ENCODE measurements at regions not wholly inside any gene's neighbourhood (a gene's known extent, or its start where the extent isn't known, plus 50 kb on each side); places are given as distances from the start of the nearest gene placed in this dataset.

DNA sequence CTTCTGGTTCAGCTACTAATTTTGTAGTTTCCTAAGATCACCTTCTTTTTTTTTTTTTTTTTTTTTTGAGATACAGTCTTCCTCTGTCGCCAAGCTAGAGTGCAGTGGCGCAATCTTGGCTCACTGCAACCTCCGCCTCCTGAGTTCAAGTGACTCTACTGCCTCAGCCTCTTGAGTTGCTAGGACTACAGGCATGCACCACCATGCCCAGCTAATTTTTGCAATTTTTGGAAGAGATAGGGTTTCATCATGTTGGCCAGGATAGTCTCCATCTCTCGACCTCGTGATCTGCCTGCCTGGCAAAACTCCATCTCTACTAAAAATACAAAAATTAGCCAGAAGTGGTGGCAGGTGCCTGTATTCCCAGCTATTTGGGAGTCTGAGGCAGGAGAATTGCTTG is 301.5 kb upstream of the TFPI start:
- Histone ChIP-seq H3K4me3 (no peak overlapping the region), H3K27me3 (no peaks in the 10 kb centered on the region), H3K9me3 (no peaks in the 10 kb centered on the region), H3K36me3 (no peaks in the 10 kb centered on the region), H3K4me1 (no peaks in the 10 kb centered on the region), H3K27ac (no peak overlapping the region)
- ATAC-seq (no peak), DNase-seq (no peak)
- TF ChIP-seq, protein P1, sequence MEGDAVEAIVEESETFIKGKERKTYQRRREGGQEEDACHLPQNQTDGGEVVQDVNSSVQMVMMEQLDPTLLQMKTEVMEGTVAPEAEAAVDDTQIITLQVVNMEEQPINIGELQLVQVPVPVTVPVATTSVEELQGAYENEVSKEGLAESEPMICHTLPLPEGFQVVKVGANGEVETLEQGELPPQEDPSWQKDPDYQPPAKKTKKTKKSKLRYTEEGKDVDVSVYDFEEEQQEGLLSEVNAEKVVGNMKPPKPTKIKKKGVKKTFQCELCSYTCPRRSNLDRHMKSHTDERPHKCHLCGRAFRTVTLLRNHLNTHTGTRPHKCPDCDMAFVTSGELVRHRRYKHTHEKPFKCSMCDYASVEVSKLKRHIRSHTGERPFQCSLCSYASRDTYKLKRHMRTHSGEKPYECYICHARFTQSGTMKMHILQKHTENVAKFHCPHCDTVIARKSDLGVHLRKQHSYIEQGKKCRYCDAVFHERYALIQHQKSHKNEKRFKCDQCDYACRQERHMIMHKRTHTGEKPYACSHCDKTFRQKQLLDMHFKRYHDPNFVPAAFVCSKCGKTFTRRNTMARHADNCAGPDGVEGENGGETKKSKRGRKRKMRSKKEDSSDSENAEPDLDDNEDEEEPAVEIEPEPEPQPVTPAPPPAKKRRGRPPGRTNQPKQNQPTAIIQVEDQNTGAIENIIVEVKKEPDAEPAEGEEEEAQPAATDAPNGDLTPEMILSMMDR (IDR thresholded peaks at IDR 0.05): no peak
- intact Hi-C loops (cut with DNase I): no loop called here
- 89 to 96% methylated on average over 5 of the region's 5 CpGs for WGBS, 2 donors

DNA sequence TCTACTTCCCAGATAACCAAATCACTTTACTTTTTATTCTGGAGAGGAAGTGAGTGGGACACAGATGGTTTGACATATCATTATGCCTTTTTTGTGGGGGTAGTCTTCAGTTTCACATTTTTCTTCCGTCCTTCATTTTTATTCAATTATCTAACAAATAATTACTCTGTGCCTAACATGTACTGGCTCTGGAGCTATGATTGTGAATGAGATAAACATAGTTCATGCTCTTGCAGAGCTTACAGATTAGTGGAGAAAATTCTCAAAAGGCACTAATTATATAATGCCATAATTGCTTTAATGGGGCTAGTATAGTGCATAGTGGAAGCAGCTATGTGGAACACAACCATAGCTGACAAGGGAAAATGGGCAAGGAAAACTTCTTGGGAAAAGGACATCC is 303.6 kb upstream of the TFPI start:
- DNase-seq (no peak), ATAC-seq (no peak)
- Histone ChIP-seq H3K4me1 (no peaks in the 10 kb centered on the region), H3K27ac (no peak overlapping the region), H3K36me3 (no peaks in the 10 kb centered on the region), H3K9me3 (no peaks in the 10 kb centered on the region), H3K4me3 (no peak overlapping the region), H3K27me3 (no peaks in the 10 kb centered on the region)
- TF ChIP-seq, protein P1 (IDR thresholded peaks at IDR 0.05): no peak
- intact Hi-C loops (cut with DNase I): no loop called here
- WGBS, 2 donors: 66 to 77% methylated on average over 1 of the region's 1 CpG

DNA sequence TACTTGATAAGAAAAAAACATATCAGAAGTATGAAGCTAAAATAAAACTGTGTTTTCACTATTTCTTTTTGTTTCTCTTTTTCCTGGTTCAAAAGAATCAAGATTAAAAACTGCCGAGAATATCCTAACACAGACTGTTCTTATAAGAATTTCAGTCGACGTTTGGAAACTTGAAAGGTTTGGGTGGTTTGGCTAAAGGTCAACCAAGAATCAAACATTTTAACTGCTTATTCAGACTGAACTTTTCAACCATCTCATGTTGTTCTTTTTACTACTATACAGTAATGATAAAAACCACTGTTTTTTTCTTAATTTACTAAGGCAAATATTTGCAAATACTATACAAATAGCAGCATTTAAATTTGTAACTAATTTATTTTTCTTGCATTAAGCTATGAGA is 308.5 kb upstream of the TFPI start:
- H3K4me3 ChIP-seq: no peak overlapping the region
- H3K4me1 ChIP-seq: no peaks in the 10 kb centered on the region
- intact Hi-C loops (cut with DNase I): no loop called here
- H3K27ac ChIP-seq: no peak overlapping the region
- no peaks in the 10 kb centered on the region for H3K9me3 ChIP-seq
- H3K36me3 ChIP-seq: no peaks in the 10 kb centered on the region
- no peak for ATAC-seq
- H3K27me3 ChIP-seq: no peaks in the 10 kb centered on the region
- WGBS, 2 donors: 47 to 56% methylated on average over 3 of the region's 3 CpGs
- TF ChIP-seq, protein P1 (IDR thresholded peaks at IDR 0.05): no peak
- no peak for DNase-seq

DNA sequence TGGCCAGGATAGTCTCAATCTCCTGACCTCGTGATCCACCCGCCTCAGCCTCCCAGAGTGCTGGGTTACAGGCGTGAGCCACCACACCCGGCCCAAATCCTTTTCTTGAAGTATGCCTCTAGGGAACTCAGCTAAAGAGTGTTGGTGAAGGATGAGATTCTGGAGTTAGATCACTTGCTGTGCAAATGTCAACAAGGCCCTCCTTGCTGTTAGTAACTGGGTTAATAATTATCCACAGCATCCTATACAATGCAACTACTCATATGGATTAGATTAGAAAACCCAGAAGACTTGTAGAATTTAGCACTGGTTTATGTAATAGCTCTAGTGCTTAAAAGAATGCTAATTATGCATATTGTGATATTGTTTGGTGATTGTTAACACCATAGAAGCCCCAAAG is 310.8 kb upstream of the TFPI start:
- TF ChIP-seq, protein P1 (IDR thresholded peaks at IDR 0.05): no peak
- no peaks in the 10 kb centered on the region for H3K4me1 ChIP-seq
- no peak for DNase-seq
- intact Hi-C loops (cut with DNase I): no loop called here
- WGBS, 2 donors: 96 to 98% methylated on average over 4 of the region's 4 CpGs
- no peaks in the 10 kb centered on the region for H3K9me3 ChIP-seq
- no peaks in the 10 kb centered on the region for H3K36me3 ChIP-seq
- ATAC-seq: no peak
- H3K27ac ChIP-seq: no peak overlapping the region
- H3K27me3 ChIP-seq: no peaks in the 10 kb centered on the region
- H3K4me3 ChIP-seq: no peak overlapping the region

DNA sequence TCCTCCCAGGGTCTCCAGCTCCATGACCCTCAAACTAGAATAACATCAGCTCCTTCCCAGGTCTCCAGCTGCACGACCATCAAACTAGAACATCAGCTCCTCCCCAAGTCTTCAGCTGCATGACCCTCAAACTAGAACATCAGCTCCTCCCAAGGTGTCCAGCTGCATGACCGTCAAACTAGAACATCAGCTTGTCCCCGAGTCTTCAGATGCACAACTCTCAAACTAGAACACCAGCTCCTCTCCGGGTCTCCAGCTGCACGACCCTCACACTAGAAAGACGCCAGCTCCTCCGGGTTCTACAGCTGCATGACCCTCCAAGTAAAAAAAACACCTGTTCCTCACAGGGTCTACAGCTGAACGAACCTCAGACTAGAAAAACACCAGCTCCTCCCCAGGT is 312.9 kb upstream of the TFPI start:
- Histone ChIP-seq H3K4me3 (no peak overlapping the region), H3K36me3 (no peaks in the 10 kb centered on the region), H3K4me1 (no peaks in the 10 kb centered on the region), H3K9me3 (no peaks in the 10 kb centered on the region), H3K27ac (no peak overlapping the region), H3K27me3 (no peaks in the 10 kb centered on the region)
- DNase-seq (no peak), ATAC-seq (no peak)
- WGBS, 2 donors: 90 to 92% methylated on average over 8 of the region's 8 CpGs
- intact Hi-C loops (cut with DNase I): no loop called here
- TF ChIP-seq, protein P1 (IDR thresholded peaks at IDR 0.05): no peak

All from heart right ventricle (tissue), 16 donors.